Fibroblast of peridontal ligament (primary cell): ENCODE measurements at regions not wholly inside any gene's neighbourhood (a gene's known extent, or its start where the extent isn't known, plus 50 kb on each side); places are given as distances from the start of the nearest gene placed in this dataset.
"Not testable (repeated sequence)": the region's sequence is repeated elsewhere in the genome, so short reads cannot be mapped to it uniquely, and the experiment has no call there.

ENCODE experiments used
- DNase-seq: peaks from one replicate; pipeline ENCODE4 v3.0.0-alpha.2; 2010; ENCODE audit errors: extremely low read depth

DNA sequence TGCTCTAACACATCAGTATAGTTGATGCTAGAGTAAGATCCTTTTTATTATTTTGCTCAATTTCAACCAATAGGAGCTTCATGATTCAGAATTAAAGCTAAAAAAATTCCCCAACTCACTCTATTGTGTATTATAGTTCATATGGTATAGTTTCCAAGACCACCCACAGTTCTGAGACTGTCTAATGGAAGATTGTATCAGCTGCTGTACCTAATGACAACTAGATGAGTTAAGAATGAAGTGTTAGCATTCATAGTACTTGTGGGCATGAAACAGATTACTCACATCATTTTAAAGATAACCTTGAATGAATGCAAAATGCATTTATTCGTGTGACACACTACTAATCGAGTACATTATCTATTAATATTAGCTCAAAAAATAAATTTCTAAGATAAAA is 289.9 kb upstream of the ATP11B start:
- no peak for DNase-seq

DNA sequence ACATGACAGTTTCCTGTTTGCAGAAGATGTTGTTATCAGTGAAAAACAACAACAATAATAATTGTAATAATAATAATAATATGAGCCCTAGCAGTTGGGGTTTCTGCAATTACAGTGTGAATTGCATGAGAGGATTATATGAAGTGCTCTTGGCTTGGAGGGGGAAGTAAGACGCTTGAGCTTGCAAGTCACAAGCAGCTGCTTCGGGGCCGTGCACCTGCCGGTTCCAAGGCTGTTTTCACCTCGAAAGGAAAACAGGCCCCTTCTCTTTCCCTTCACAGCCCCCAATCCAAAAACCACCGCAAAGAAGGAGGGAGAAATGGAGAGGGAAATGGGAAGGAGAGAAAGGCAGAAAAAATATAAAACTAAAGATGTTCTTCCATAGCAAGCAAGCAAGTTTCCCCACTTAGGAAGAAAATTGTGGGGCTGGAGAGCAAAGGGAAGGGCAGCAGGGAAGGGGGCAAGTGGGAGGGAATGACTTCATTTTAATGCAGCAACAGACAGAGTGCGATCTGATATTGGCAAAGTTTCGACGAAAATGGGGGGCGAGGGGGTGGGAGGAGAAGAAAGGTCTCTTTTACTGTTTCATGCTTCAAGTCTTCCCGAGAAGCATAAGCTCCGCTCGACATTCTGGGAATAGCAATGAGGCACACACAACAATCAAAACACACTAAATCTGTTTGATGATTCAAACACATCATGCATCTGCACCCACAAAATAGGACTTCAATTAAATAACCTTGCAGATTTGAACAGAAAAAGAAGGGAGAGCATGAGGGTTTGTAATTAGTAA is 284.2 kb upstream of the ATP11B start:
- DNase-seq: no peak

DNA sequence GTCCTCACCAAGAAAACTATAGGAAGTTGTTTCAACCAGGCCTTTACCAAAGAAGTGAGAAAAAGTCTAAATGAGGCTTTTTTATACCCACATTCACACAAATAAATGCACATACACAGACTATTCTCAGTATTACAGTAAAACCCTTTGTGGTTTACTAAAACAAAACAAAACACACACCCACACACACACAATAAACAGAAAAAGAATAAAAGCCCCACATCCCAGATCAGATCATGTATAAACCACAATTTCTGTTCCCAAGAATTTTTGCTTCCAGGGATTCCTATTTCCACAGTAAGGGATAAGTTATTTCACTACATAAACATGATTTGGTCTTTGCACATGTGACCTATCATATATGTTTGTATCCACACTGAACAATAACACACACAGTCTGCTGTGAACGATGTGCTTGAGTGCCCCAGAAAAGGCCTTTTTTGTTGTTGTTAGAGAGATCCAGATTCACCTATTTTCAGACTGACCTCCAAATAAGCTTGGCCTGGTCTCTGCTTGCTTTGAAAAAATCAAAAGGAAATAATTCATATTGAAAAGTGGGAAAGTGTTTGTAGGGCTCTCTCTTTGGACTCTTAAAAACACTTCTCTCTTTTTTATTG is 283.4 kb upstream of the ATP11B start:
- no peak for DNase-seq

DNA sequence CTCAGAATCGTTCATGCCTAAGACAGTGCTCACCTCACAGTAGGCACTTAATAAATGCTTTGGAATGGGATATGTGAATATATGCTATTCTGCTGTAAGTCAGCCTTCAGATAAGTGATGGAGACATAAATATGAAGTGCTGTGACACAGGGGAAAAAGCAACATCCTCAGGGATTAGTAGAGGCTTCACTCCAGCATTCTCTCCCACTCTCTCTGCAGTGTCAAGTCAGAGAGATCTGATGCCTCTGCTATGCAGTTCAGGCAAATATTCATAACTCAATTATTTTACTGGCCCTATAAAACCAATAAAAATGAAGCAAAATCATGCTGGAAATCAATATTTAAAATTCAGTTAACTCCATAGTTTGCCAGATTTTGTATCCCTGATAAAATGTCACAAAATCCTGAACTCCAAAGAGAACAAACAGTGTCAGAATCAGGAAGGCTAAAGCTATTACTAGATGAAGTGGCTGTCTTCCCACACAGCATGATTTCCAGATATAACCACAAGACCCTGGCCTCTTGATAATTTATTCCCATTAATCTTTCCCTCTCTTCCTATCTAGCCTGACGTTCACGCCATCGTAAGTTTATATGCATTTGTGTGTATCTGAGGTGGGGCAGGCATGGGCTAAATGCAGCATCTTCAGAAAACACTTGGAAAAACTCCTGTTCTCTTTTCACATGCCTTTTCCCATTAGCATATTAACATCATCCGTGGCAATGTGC is 278.9 kb upstream of the ATP11B start:
- DNase-seq: no peak

DNA sequence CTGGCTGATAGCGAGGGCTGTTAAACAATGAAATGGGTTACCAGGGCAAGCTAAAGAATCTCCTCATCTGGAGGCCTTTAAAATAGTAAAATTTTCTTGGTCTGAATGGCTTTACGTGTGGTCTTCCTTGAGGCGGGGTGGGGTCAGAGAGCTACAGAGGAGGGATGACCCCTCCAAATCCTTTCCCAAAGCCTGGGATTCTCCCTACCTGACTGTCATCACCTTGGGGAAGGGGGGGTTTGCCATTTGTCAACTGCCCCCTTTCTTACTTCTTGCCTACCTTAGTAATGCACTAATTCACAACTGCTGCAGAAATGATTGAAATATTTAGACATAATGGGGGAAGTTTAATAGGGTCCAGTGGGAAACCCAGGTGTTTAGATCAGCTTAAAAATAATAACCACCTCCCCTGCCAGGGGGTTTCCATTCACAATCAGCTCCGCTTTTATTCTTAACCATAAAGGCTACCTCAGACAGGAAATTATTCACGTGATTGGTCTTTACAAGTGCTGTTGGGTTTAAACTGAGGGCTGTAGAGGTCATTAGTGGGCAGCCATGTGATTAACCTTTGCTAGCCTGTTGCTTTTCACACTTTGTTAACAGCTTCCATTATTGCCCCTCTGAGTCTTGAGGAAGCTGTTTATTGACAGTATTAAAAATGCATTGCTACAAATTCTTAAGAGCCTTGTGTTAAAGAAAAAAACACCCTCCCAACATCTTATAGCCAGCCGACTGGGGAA is 276.5 kb upstream of the ATP11B start:
- no peak for DNase-seq

DNA sequence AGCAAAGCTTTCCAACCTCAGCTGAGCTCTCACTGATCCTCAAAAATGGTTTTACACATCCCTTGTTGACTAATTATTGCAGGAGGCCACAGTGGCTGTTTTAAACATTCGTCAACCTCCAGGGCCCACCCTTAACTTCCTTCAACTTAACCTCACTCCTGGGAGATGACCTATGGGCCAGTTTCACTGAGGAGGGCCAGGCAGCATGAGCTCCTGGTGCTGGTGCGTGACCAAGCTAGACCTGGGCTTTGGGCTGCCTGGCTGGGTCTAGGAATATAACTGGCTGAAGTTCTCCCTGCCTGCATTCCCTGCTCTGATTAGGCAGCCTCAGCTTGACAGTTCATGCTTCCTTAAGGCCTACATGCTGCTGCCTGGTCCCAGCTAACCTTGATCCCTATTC is 273.7 kb upstream of the ATP11B start:
- DNase-seq: no peak

DNA sequence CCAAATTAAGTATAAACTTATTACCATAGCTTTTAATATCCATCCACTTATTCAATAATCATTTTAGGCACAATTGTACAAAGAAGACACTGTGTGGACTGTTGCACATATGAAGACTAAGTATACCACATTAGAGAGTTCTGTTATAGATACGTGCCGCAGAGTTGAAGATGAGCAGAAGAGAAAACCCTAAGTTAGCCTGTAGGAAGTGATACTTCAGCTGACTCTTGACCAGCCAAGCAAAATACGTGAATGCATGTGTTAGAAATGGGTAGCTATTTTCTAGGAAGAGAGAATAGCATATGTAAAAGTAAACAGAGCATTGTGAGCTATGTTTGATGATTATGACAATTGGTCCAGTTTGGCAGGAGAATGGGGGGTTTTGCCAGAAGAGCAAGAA is 272.0 kb upstream of the ATP11B start:
- no peak for DNase-seq

DNA sequence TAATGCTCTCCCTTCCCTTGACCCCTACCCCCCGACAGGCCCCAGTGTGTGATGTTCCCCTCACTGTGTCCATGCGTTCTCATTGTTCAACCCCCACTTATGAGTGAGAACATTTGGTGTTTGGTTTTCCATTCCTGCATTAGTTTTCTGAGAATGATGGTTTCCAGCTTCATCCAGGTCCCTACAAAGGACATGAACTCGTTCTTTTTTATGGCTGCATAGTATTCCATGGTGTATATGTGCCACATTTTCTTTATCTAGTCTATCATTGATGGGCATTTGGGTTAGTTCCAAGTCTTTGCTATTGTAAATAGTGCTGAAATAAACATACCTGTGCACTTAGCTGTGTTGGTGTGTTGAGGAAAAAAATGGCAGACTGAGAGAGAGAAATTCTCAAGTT is 269.9 kb upstream of the ATP11B start:
- not testable (repeated sequence) for DNase-seq

DNA sequence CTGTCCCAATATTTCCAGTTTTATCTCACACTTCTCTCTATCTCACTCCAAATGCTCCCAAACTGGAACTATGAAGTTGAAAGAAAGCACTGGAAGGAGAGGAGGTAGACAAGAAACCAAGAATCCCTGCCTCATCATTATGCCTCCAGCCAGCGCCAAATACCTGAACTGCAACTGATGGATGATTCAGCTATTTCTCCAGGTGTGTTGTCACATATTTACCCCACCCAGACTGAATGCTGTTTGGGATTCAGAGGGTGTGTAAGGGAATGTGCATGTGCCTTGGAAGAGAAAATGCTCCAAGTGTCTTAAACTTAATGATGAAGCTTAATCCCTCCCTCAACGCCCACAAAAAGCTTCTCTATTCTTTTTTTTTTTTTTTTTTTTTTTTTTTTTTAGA is 269.5 kb upstream of the ATP11B start:
- no peak for DNase-seq

DNA sequence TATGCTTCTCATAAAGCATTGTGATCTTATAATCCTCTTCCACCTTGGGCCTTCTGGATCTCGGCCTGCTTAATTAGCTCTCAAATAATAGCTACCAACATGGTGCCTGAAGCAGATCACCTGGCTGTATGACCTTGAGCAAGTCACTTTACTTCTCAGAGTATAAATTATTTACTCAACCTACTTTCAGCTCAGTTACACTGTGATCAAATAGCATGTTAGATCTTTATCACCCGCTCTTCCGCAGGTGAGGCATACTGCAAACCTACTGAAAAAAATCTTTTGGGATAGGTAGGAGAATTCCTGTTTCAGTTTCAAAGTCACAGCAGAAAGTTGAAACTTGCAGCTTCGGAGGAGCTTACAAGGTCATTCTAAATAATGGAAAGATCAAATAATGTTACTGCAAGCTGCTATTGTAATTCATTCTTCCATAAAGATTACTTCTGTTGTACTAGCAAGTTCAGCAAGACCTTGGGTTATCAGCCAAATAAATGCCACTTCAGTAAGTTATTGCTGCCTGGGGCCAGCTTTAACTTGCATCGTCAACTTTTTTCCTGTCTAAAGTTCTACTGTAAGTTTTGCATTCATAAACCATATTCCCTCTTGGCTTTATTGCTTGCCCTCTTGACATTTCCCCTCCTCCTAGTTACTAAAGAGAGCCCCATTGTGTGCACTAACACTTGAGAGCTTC is 268.4 kb upstream of the ATP11B start:
- no peak for DNase-seq

DNA sequence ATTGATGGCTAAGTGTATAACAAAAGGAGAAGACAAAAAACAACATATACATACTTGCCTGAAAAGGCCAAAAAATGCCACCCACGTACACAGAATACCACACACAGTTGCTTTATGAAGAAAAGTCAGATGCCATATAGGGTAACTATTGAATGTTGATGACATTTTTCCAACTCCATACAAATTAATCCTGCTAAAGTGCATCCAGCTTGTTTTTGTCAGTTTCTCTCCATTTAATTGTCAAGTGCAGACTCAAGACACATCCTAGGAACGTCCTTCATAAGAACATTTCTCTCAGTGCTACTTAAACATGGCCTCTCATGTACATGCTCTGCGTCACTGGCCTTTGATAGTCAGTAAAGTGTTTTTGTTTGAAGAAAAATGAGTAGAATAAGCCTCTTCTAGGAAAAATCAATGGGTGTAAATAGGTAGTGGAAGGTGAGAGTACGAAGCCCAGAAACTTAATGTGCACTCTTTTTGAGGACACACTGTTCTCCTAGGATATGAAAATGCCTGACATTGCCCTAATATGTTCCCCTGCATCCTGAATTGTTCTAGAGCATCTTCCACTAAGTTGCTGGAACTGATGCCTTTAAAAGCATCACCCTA is 267.4 kb upstream of the ATP11B start:
- DNase-seq: no peak

DNA sequence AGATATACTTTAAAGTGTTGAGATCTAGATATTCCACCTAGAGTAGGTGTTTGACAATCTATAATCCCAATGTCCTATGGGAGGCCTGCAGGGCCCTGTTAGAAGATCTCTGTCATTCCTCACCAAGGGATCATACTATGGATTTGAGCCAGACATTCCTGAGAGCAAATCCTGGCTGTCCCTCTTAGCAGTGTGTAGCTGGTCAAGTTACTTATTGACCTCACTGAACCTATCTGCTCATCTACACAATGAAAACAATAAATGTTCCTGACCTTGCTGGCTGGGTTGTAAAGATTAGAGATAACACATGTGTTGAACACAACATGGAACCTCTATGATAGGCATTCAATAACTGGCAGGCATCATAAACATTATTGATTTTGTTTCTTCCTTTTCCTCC is 265.6 kb upstream of the ATP11B start:
- DNase-seq: no peak

DNA sequence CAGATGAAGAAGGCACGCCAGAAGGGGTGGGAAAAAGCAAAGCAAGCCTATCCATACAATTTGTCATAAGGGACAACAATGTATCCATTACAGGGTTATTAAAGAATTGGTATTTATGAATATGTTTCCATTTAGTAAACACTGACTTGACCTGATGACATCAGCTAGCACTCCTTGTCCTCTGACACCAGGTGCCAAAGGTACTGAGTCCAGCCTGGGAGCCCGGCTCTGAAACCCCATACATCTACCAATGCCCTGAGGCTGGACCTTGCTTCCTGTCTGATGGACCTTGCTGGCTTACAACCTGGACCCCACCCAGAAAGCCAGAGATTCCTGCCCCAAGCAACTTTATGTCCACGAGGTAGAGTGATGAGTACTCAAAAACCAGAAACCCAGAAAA is 263.0 kb upstream of the ATP11B start:
- no peak for DNase-seq

DNA sequence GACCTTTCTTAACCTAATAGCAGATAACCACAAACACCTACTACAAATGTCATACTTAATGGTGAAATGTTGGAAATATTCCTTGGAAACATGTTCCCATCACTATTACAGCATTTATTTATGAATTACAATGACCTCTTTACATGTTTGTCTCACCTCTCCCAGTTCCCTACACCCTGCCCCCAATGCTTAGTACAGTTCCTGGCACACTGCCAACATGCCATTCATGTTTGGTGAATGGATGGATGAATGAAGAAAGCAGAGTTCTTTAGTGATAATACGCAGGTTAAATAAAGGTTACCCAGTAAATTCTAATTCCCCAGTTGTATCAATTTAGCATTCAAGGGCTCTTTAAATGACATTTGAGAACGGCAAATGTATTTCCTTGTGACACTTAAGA is 259.9 kb upstream of the ATP11B start:
- no peak for DNase-seq

DNA sequence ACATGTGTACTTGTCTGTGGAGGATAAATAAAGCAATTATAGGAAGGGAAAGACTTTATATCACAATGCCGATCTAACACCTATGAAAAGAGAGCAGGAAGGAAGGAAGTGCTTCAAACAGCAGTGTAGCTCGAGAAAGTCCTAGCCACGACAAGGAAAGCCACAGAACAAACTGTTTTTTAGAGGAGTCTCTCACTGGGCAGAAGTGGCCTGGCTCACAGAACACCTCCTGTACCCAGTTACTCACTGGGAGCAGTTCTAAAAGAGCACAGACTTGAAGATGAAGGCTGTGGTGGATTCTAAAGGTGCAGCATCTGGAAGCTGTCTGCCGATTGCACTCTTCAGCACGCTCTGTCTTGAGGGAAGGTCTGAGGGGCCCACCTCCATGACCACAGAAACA is 248.8 kb upstream of the ATP11B start:
- DNase-seq: no peak

DNA sequence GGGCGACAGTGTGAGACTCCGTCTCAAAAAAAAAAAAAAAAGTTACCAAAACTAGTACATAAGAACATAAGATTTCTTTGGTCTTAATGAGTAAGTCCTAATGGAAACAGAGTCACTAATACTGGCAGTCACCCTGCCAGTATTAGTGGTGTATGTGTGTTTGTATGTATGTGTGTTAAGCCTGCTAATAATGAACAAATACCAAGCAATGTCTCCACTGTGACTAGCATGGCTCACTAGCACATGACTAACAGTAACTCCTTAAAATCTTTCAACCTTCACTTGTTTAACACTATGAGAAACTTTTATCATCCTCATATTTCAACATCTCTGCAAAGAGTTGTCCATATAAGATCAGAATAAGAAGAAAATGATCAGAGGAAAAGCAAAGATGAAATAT is 231.0 kb upstream of the ATP11B start:
- no peak for DNase-seq

DNA sequence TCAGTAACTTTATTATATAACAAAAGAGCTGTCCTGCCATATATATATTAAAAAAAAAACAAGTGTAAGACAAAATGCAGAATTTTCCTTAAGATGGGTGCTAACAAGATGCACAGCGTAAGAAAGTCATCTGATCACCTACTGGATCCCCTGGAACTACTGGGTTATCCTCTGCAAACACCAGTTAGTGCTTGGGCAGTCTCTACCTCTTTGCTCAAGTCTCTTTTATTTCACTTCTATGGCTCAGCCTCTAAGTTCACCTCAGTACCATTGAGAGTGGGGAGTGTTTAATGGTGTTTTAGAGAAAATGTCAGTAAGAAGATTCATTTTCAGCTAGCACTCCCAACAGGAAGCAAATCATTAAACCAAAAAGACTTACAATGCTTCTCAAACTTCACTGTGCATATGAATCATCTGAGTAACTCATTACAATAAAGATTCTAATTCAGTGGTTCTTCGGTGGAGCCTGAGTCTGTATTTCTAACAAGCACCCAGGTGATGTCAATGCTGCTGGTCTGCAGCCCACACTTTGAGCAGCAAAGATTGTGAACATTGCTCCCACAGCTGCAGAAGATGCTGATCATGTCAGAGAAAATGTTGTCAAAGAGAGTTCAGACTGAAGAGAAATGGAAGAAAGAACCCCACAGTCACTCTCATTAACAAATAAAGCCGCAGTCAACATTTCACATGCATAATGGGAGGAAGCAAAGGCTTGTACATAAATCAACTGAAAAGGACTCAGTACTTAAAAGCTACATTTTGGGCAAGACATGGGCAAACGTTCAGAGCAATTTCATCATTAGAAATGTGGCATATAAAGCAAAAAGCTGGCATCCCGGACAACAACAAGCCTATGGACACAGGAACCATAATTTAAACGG is 227.1 kb upstream of the ATP11B start:
- DNase-seq: no peak

DNA sequence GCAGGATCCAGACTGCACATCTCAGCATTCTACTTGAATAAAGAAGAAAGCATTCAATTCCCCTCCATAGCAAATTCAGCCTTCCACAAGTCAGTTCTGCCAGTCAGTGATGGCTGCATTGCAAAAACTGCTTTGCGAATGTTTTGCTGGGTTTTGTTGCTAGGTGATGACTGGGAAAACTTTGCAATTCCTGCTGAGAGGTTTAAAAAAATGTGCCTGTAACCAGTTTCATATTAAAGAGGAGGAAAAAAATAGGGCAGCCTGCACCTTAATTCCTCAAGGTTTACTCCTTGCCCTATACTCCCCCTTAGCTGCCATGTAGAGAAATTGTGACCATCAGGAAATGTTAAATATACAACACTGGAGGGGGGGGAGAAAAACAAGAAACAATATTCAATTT is 225.6 kb upstream of the ATP11B start:
- no peak for DNase-seq

DNA sequence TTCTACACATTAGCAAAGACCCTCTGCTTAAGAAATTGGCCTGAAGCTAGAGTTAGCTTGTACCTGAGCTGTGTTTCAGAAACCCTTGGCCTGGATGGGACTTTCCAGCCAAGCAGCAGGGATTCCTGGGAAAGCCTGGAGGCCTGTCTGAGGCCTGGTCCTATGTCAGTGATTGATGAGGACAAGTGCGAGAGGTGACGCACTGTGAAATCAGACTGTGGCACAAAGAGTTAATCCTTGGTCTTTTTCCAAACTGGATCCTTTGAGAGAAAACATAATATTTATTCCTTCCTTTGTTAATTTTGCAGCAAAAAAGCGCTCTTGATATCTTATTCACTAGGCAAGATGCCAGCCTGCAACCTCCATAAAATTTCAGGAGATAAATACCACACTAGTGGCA is 225.0 kb upstream of the ATP11B start:
- no peak for DNase-seq

DNA sequence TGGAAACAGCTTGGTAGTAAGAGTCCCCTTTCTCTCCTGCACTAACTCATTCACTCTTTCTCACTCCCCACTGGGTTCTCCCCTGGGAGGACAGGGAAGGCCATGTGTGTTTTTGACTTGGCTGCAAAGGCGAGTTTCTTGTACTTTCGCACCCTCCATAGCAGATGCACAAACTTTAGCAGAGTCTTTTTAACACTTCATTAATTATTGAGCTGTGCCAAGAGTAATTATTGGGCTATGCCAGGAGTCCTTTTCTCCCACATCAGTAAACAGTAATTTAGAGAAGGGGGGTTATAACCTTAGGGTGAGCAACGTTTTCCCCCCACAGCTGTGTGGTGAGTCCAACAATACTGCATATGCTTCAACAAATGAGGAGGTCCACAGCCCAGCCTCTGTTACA is 224.4 kb upstream of the ATP11B start:
- no peak for DNase-seq
